HEK293T (cell line): ENCODE measurements at regions not wholly inside any gene's neighbourhood (a gene's known extent, or its start where the extent isn't known, plus 50 kb on each side); places are given as distances from the start of the nearest gene placed in this dataset.

Experiments
- CTCF ChIA-PET: fragments of 350-600 bp; formaldehyde crosslinking; extraction: SDS; loops from one replicate; lab custom pipeline; 2021; ENCODE audit warnings: antibody characterized with exemption, inconsistent platforms; lab: Yijun Ruan, JAX
- POLR2A ChIA-PET: fragments of 350-600 bp; formaldehyde crosslinking; extraction: SDS; loops from one replicate; lab custom pipeline; 2020; ENCODE audit warnings: antibody characterized with exemption, inconsistent platforms; lab: Yijun Ruan, JAX
- DNase-seq: peaks from one replicate; pipeline ENCODE4 v3.0.0; 2012; ENCODE audit warnings: mixed read lengths; ENCODE audit errors: extremely low spot score
- ARNT ChIP-seq: fragments of 450-650 bp; IDR thresholded peaks from 2 replicates; pipeline ENCODE4 v1.6.1; 2017; ENCODE audit warnings: mild to moderate bottlenecking
- BHLHE40 ChIP-seq: fragments of 450-650 bp; IDR thresholded peaks from 2 replicates; pipeline ENCODE4 v1.6.1; 2016; ENCODE audit warnings: mild to moderate bottlenecking, moderate library complexity, borderline replicate concordance
- CTBP1 ChIP-seq: fragments of 450-650 bp; IDR thresholded peaks from 2 replicates; pipeline ENCODE4 v1.6.1; 2016; ENCODE audit warnings: borderline replicate concordance
- ELF4 ChIP-seq: fragments of 450-650 bp; IDR thresholded peaks from 2 replicates; pipeline ENCODE4 v1.6.1; 2017; ENCODE audit warnings: antibody characterized with exemption
- FOXA1 ChIP-seq: fragments of 450-650 bp; IDR thresholded peaks from 2 replicates; pipeline ENCODE4 v1.6.1; 2016; ENCODE audit warnings: mild to moderate bottlenecking
- FOXK2 ChIP-seq: fragments of 450-650 bp; IDR thresholded peaks from 2 replicates; pipeline ENCODE4 v1.6.1; 2016; ENCODE audit warnings: mild to moderate bottlenecking
- FOXM1 ChIP-seq: fragments of 450-650 bp; IDR thresholded peaks from 2 replicates; pipeline ENCODE4 v1.6.1; 2017; ENCODE audit warnings: mild to moderate bottlenecking, borderline replicate concordance
- HDGF ChIP-seq: fragments of 450-650 bp; IDR thresholded peaks from 2 replicates; pipeline ENCODE4 v1.6.1; 2017; ENCODE audit warnings: antibody characterized with exemption, borderline replicate concordance
- L3MBTL2 ChIP-seq: fragments of 450-650 bp; conservative IDR thresholded peaks from 2 replicates; pipeline ENCODE4 v1.6.1; 2016; ENCODE audit warnings: mild to moderate bottlenecking
- LEF1 ChIP-seq: fragments of 450-650 bp; IDR thresholded peaks from 2 replicates; pipeline ENCODE4 v1.6.1; 2017; ENCODE audit warnings: mild to moderate bottlenecking, borderline replicate concordance
- NFRKB ChIP-seq: fragments of 450-650 bp; IDR thresholded peaks from 2 replicates; pipeline ENCODE4 v1.6.1; 2016; ENCODE audit warnings: mild to moderate bottlenecking, moderate library complexity
- PKNOX1 ChIP-seq: fragments of 450-650 bp; IDR thresholded peaks from 2 replicates; pipeline ENCODE4 v1.6.1; 2016
- SP1 ChIP-seq: fragments of 450-650 bp; IDR thresholded peaks from 2 replicates; pipeline ENCODE4 v1.6.1; 2017
- SUZ12 ChIP-seq: fragments of 450-650 bp; IDR thresholded peaks from 2 replicates; pipeline ENCODE4 v1.6.1; 2016; ENCODE audit warnings: mild to moderate bottlenecking
- TARDBP ChIP-seq: fragments of 450-650 bp; IDR thresholded peaks from 2 replicates; pipeline ENCODE4 v1.6.1; 2016
- ZNF384 ChIP-seq: fragments of 450-650 bp; IDR thresholded peaks from 2 replicates; pipeline ENCODE4 v1.6.1; 2016

- ChIA-PET CTCF (no interaction called here), POLR2A (no interaction called here)
- no peak for TF ChIP-seq TARDBP
- TF ChIP-seq CTBP1 = no peak
- no peak for TF ChIP-seq FOXK2
- TF ChIP-seq ZNF384 = no peak
- no peak for TF ChIP-seq NFRKB
- TF ChIP-seq LEF1 = no peak
- TF ChIP-seq FOXM1 = no peak
- TF ChIP-seq L3MBTL2 = no peak
- no peak for TF ChIP-seq ELF4
- no peak for TF ChIP-seq PKNOX1
- TF ChIP-seq SP1 = no peak
- TF ChIP-seq HDGF = no peak
- TF ChIP-seq BHLHE40 = no peak
- no peak for TF ChIP-seq SUZ12
- no peak for TF ChIP-seq FOXA1
- DNase-seq = no peak
Measured at GRCh38 chr6:22113026-22113766, 183.6 kb downstream of the PRL start.

- ChIA-PET CTCF (no interaction called here), POLR2A (no interaction called here)
- no peak for TF ChIP-seq FOXA1
- TF ChIP-seq ELF4 = no peak
- TF ChIP-seq NFRKB = no peak
- no peak for TF ChIP-seq ARNT
- no peak for TF ChIP-seq FOXM1
- no peak; the same call in 1 of the 2 replicates for TF ChIP-seq PKNOX1
- TF ChIP-seq SP1 = no peak
- no peak for TF ChIP-seq BHLHE40
- no peak for TF ChIP-seq TARDBP
- no peak for TF ChIP-seq L3MBTL2
- no peak for TF ChIP-seq HDGF
- no peak for TF ChIP-seq FOXK2
- TF ChIP-seq CTBP1 = no peak
- DNase-seq = no peak
Measured at GRCh38 chr6:22115559-22115958, 181.3 kb downstream of the PRL start.

GRCh38 chr6:22117631-22118030 lies 179.2 kb downstream of the PRL start:
- ChIA-PET POLR2A (no interaction called here), CTCF (no interaction called here)
- TF ChIP-seq HDGF (no peak), FOXK2 (no peak), ZNF384 (no peak)
- DNase-seq = no peak

GRCh38 chr6:22119500-22119899 lies 177.3 kb downstream of the PRL start:
- ChIA-PET CTCF (no interaction called here), POLR2A (no interaction called here)
- TF ChIP-seq SP1 = no peak
- TF ChIP-seq FOXA1 = no peak
- TF ChIP-seq HDGF = no peak
- no peak for TF ChIP-seq CTBP1
- no peak for TF ChIP-seq ELF4
- no peak for TF ChIP-seq SUZ12
- TF ChIP-seq PKNOX1 = no peak
- TF ChIP-seq FOXK2 = no peak
- no peak for TF ChIP-seq NFRKB
- no peak for TF ChIP-seq BHLHE40
- no peak for TF ChIP-seq TARDBP
- no peak for TF ChIP-seq ARNT
- TF ChIP-seq L3MBTL2 = no peak
- TF ChIP-seq LEF1 = no peak
- no peak for TF ChIP-seq ZNF384
- no peak for TF ChIP-seq FOXM1

GRCh38 chr6:22124756-22125155 lies 172.1 kb downstream of the PRL start:
- POLR2A ChIA-PET = no interaction called here
- TF ChIP-seq HDGF = no peak
- CTCF ChIA-PET = no interaction called here
- DNase-seq = no peak

More at GRCh38 chr6:22119500-22119899, 177.3 kb downstream of the PRL start:
- DNase-seq = no peak

- DNase-seq = no peak
- no peak for TF ChIP-seq FOXA1
- no peak for TF ChIP-seq ARNT
- TF ChIP-seq SP1 = no peak
- no peak for TF ChIP-seq ELF4
- TF ChIP-seq HDGF = no peak
- TF ChIP-seq BHLHE40 = no peak
- TF ChIP-seq PKNOX1 = no peak
- no peak for TF ChIP-seq L3MBTL2
- no peak for TF ChIP-seq LEF1
- TF ChIP-seq NFRKB = no peak
- no peak for TF ChIP-seq FOXK2
- TF ChIP-seq TARDBP = no peak
- no peak for TF ChIP-seq CTBP1
- TF ChIP-seq SUZ12 = no peak
- POLR2A ChIA-PET = no interaction called here
- CTCF ChIA-PET = interaction anchor here (0.6 kb wide), 1 partner anchor 1926 kb away, joined by 3 read pairs; no protein-coding TSS in a partner anchor
Measured at GRCh38 chr6:22126910-22127309, 169.9 kb downstream of the PRL start.
